IMR-90 (cell line): ENCODE measurements at regions not wholly inside any gene's neighbourhood (a gene's known extent, or its start where the extent isn't known, plus 50 kb on each side); places are given as distances from the start of the nearest gene placed in this dataset.

Experiments used
- BHLHE40 ChIP-seq: fragments of 150-350 bp; IDR thresholded peaks from 2 replicates; pipeline ENCODE4 v1.6.1; 2016; ENCODE audit warnings: mild to moderate bottlenecking, low read depth, low read length
- CHD1 ChIP-seq: IDR thresholded peaks from 2 replicates; pipeline ENCODE4 v1.6.1; 2012; ENCODE audit warnings: low read depth, low read length, improper control_type of control experiment
- POLR2A ChIP-seq: IDR thresholded peaks from 2 replicates; pipeline ENCODE4 v1.6.1; 2012; ENCODE audit warnings: mild to moderate bottlenecking, low read depth, low read length
- RAD21 ChIP-seq: IDR thresholded peaks from 2 replicates; pipeline ENCODE4 v1.6.1; 2012; ENCODE audit warnings: low read length, improper control_type of control experiment
- RCOR1 ChIP-seq: IDR thresholded peaks from 2 replicates; pipeline ENCODE4 v1.6.1; 2012; ENCODE audit warnings: mild to moderate bottlenecking, low read length, improper control_type of control experiment; ENCODE audit not compliant: insufficient replicate concordance
- SMC3 ChIP-seq: fragments of 150-350 bp; IDR thresholded peaks from 2 replicates; pipeline ENCODE4 v1.6.1; 2016; ENCODE audit warnings: low read depth, mild to moderate bottlenecking, antibody characterized with exemption, low read length, moderate library complexity
- TF ChIP-seq, protein P1 (sequence below): conservative IDR thresholded peaks from 2 replicates; pipeline ENCODE4 v1.5.1; 2012; ENCODE audit warnings: mild to moderate bottlenecking, low read depth, low read length, improper control_type of control experiment
- TF ChIP-seq, protein P2 (sequence below): fragments of 150-350 bp; IDR thresholded peaks from 2 replicates; pipeline ENCODE4 v1.6.1; 2017; ENCODE audit warnings: mild to moderate bottlenecking, antibody characterized with exemption, low read length, low read depth

DNA sequence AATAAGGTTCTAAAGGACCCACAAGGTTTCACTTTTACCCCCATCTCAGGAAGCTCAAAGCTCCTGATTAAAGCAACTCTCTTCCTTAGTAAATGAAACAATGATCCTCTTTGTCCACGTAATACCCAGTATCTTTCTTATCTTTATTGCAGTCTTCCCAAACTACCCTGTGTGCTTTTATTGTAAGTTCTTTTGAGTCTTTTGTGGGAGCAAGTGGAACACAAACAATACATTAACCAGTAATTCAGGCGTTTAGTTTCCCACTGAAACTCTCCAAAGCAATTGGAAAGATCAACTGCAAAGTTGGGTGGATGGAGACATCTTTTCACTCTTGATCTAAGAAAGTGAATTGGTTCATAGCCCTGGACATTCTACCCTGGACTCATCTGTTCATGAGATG, 240.0 kb downstream of the ZNF621 start:
- no peak for TF ChIP-seq RCOR1
- TF ChIP-seq, protein P1, sequence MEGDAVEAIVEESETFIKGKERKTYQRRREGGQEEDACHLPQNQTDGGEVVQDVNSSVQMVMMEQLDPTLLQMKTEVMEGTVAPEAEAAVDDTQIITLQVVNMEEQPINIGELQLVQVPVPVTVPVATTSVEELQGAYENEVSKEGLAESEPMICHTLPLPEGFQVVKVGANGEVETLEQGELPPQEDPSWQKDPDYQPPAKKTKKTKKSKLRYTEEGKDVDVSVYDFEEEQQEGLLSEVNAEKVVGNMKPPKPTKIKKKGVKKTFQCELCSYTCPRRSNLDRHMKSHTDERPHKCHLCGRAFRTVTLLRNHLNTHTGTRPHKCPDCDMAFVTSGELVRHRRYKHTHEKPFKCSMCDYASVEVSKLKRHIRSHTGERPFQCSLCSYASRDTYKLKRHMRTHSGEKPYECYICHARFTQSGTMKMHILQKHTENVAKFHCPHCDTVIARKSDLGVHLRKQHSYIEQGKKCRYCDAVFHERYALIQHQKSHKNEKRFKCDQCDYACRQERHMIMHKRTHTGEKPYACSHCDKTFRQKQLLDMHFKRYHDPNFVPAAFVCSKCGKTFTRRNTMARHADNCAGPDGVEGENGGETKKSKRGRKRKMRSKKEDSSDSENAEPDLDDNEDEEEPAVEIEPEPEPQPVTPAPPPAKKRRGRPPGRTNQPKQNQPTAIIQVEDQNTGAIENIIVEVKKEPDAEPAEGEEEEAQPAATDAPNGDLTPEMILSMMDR = no peak
- no peak for TF ChIP-seq POLR2A
- TF ChIP-seq, protein P2, sequence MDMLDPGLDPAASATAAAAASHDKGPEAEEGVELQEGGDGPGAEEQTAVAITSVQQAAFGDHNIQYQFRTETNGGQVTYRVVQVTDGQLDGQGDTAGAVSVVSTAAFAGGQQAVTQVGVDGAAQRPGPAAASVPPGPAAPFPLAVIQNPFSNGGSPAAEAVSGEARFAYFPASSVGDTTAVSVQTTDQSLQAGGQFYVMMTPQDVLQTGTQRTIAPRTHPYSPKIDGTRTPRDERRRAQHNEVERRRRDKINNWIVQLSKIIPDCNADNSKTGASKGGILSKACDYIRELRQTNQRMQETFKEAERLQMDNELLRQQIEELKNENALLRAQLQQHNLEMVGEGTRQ = no peak
- TF ChIP-seq BHLHE40 = no peak
- TF ChIP-seq SMC3 = no peak
- TF ChIP-seq CHD1 = no peak
- TF ChIP-seq RAD21 = no peak
